ENCODE measurements at regions not wholly inside any gene's neighbourhood (a gene's known extent, or its start where the extent isn't known, plus 50 kb on each side); places are given as distances from the start of the nearest gene placed in this dataset.

DNA sequence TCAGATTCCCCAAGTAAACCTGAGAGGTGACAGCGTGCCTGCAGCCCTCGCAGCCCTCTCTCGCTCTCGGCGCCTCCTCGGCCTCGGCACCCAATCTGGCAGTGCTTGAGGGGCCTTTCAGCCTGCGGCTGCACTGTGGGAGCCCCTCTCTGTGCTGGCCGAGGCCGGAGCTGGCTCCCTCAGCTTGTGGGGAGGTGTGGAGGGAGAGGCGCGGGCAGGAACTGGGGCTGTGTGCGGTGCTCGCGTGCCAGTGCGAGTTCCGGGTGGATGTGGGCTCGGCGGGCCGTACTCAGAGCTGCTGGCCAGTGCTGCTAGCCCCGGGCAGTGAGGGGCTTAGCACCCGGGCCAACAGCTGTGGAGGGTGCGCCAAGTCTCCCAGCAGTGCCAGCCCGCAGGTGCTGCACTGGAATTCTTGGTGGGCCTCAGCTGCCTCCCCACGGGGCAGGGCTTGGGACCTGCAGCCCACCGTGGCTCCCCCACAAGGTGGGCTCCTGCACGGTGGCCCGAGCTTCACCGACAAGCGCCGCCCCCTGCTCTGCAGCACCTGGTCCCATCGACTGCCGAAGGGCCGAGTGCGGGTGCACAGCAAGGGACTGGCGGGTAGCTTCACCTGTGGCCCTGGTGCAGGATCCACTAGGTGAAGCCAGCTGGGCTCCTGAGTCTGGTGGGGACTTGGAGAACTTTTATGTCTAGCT, 809.7 kb upstream of the ADGRB3 start:
- Histone ChIP-seq H3K4me2 (no peak overlapping the region), H3K4me3 (no peak overlapping the region), H3K27ac (no peak overlapping the region), H3K4me1 (no peaks in the 10 kb centered on the region), H3K9me3 (no peaks in the 10 kb centered on the region)
- ATAC-seq (no peak), FAIRE-seq (no peak), DNase-seq (ENCODE audit: low read depth in 1 of 2, low spot score in 1 of 2) (no peak)
- TF ChIP-seq HEYL (CRISPR knock-in tag; IDR thresholded peaks at IDR 0.05) (no peak), ZSCAN20 (CRISPR knock-in tag; IDR thresholded peaks at IDR 0.05) (no peak), EHMT2 (IDR thresholded peaks at IDR 0.05; ENCODE audit: low read depth) (no peak), MAFK (IDR thresholded peaks at IDR 0.05; ENCODE audit: partially characterized antibody) (no peak), JUNB (IDR thresholded peaks at IDR 0.05) (no peak), MAZ (IDR thresholded peaks at IDR 0.05; ENCODE audit: borderline replicate concordance, low read depth, low read length) (no peak), CHD2 (IDR thresholded peaks at IDR 0.05; ENCODE audit: low read length, partially characterized antibody) (no peak), ZFP36 (IDR thresholded peaks at IDR 0.05; ENCODE audit: borderline replicate concordance, partially characterized antibody) (no peak), RARB (CRISPR knock-in tag; IDR thresholded peaks at IDR 0.05) (no peak), BHLHE40 (IDR thresholded peaks at IDR 0.05; ENCODE audit: low read depth, low read length) (no peak), MYC (IDR thresholded peaks at IDR 0.05; ENCODE audit: borderline replicate concordance, low read length) (no peak)
- TF ChIP-seq, protein P1, sequence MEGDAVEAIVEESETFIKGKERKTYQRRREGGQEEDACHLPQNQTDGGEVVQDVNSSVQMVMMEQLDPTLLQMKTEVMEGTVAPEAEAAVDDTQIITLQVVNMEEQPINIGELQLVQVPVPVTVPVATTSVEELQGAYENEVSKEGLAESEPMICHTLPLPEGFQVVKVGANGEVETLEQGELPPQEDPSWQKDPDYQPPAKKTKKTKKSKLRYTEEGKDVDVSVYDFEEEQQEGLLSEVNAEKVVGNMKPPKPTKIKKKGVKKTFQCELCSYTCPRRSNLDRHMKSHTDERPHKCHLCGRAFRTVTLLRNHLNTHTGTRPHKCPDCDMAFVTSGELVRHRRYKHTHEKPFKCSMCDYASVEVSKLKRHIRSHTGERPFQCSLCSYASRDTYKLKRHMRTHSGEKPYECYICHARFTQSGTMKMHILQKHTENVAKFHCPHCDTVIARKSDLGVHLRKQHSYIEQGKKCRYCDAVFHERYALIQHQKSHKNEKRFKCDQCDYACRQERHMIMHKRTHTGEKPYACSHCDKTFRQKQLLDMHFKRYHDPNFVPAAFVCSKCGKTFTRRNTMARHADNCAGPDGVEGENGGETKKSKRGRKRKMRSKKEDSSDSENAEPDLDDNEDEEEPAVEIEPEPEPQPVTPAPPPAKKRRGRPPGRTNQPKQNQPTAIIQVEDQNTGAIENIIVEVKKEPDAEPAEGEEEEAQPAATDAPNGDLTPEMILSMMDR (IDR thresholded peaks at IDR 0.05), result no peak
- 32% methylated on average over 14 of the region's 36 CpGs for WGBS (ENCODE audit: missing lambda C conversion rate)
- POLR2A ChIA-PET, result no interaction called here
- CTCF ChIA-PET, result no interaction called here

DNA sequence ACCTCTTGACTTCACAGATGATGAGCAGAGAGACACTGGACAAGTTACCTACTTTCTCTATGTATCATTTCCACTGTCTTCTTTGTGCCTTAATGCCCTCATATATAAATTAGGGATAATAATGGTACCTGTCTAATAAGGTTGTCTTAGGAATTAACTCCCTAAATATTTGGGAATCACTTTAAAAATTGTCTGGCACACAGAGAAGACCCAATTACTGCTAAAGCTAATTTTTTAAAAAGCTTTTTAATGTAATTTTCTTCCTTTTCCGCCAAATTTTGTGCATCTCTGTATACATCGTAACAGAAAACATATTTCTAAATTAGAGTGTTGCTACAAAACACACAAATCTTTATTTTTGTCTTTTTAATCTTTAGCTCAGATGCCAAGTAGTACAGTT, 816.8 kb upstream of the ADGRB3 start:
- no peak overlapping the region for H3K27ac ChIP-seq
- WGBS (ENCODE audit: missing lambda C conversion rate), result 11% methylated on average over 2 of the region's 2 CpGs

DNA sequence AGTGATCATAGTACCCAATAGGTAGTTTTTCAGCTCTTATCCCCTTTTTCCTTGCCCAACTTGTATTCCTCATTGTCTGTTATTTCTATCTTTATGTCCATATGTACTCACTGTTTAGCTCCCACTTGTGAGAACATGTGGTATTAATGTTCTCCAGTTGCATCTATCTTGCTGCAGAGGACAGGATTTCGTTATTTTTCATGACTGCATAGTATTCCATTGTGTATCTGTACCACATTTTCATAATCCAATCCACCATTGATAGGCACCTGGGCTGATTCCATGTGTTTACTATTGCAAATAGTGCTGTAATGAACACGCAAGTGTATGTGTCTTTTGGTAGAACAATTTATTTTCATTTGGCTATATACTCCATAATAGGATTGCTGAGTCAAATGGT, 819.5 kb upstream of the ADGRB3 start:
- ATAC-seq (no peak), DNase-seq (ENCODE audit: low read depth in 1 of 2, low spot score in 1 of 2) (no peak), FAIRE-seq (no peak)
- Histone ChIP-seq H3K4me1 (no peaks in the 10 kb centered on the region), H3K4me2 (no peak overlapping the region), H3K27ac (no peak overlapping the region), H3K4me3 (no peak overlapping the region), H3K9me3 (no peaks in the 10 kb centered on the region)
- CTCF ChIA-PET, result no interaction called here
- POLR2A ChIA-PET, result no interaction called here
- WGBS (ENCODE audit: missing lambda C conversion rate), result 7% methylated on average over 2 of the region's 2 CpGs
- TF ChIP-seq NR3C1 (IDR thresholded peaks at IDR 0.05), result no peak
- TF ChIP-seq HOXB13 (CRISPR knock-in tag; IDR thresholded peaks at IDR 0.05; ENCODE audit: low read depth), result no peak
- TF ChIP-seq EHF (CRISPR knock-in tag; IDR thresholded peaks at IDR 0.05), result no peak
- TF ChIP-seq ZSCAN20 (CRISPR knock-in tag; IDR thresholded peaks at IDR 0.05), result no peak
- TF ChIP-seq CBX2 (IDR thresholded peaks at IDR 0.05; ENCODE audit: borderline replicate concordance, low read depth), result no peak
- no peak for TF ChIP-seq TP53 (CRISPR knock-in tag; IDR thresholded peaks at IDR 0.05)
- TF ChIP-seq EP300 (IDR thresholded peaks at IDR 0.05), result no peak
- no peak for TF ChIP-seq ZNF302 (CRISPR knock-in tag; IDR thresholded peaks at IDR 0.05)
- TF ChIP-seq, protein P2, sequence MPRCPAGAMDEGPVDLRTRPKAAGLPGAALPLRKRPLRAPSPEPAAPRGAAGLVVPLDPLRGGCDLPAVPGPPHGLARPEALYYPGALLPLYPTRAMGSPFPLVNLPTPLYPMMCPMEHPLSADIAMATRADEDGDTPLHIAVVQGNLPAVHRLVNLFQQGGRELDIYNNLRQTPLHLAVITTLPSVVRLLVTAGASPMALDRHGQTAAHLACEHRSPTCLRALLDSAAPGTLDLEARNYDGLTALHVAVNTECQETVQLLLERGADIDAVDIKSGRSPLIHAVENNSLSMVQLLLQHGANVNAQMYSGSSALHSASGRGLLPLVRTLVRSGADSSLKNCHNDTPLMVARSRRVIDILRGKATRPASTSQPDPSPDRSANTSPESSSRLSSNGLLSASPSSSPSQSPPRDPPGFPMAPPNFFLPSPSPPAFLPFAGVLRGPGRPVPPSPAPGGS (IDR thresholded peaks at IDR 0.05), result no peak
- no peak for TF ChIP-seq RCOR1 (IDR thresholded peaks at IDR 0.05; ENCODE audit: low read depth, low read length)
- TF ChIP-seq JUN (IDR thresholded peaks at IDR 0.05), result no peak

More for the DNA sequence above, 816.8 kb upstream of the ADGRB3 start:
- Histone ChIP-seq H3K4me3 (no peak overlapping the region), H3K4me2 (no peak overlapping the region), H3K4me1 (no peaks in the 10 kb centered on the region), H3K9me3 (no peaks in the 10 kb centered on the region)
- FAIRE-seq, result no peak
- POLR2A ChIA-PET, result no interaction called here
- no peak for TF ChIP-seq MYC (IDR thresholded peaks at IDR 0.05; ENCODE audit: borderline replicate concordance, low read length)
- no peak for TF ChIP-seq CBX2 (IDR thresholded peaks at IDR 0.05; ENCODE audit: borderline replicate concordance, low read depth)
- TF ChIP-seq, protein P2 (IDR thresholded peaks at IDR 0.05), result no peak
- TF ChIP-seq, protein P3, sequence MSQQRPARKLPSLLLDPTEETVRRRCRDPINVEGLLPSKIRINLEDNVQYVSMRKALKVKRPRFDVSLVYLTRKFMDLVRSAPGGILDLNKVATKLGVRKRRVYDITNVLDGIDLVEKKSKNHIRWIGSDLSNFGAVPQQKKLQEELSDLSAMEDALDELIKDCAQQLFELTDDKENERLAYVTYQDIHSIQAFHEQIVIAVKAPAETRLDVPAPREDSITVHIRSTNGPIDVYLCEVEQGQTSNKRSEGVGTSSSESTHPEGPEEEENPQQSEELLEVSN (IDR thresholded peaks at IDR 0.05; ENCODE audit: borderline replicate concordance, low read depth), result no peak
- no peak for TF ChIP-seq KDM5A (IDR thresholded peaks at IDR 0.05)
- TF ChIP-seq TFCP2L1 (CRISPR knock-in tag; IDR thresholded peaks at IDR 0.05), result no peak
- no peak for DNase-seq (ENCODE audit: low read depth in 1 of 2, low spot score in 1 of 2)
- ATAC-seq, result no peak
- CTCF ChIA-PET, result no interaction called here

Data from A549 (cell line).